SK-N-MC (cell line): ENCODE measurements at regions not wholly inside any gene's neighbourhood (a gene's known extent, or its start where the extent isn't known, plus 50 kb on each side); places are given as distances from the start of the nearest gene placed in this dataset.

Experiments
- EZH2 ChIP-seq: fragments of 200-600 bp; sonication (generic); IDR thresholded peaks from one replicate; pipeline ENCODE4 v1.6.1; 2017; ENCODE audit warnings: antibody characterized with exemption
- POLR2AphosphoS5 ChIP-seq: IDR thresholded peaks from 2 replicates; pipeline ENCODE4 v1.6.1; 2012; ENCODE audit warnings: mild to moderate bottlenecking, low read depth, low read length, borderline replicate concordance

DNA sequence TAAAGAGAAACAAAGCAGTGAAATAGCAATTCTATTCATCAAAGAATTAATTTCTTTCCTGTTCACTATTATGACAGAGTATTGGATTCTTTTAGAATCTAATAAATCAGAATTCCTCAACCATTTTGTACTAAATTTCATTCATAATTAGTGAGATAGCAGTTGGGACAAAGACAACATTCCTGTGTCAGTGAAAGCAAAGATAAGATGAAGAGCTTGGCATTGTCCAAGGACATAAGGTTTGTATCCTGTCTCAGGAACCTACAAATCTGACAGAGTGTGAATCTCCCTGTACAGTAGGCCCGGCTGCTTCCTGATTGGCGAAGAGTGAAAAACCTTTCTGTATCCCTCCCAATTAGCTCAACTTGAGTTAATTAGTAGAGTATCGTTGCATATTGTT is 349.1 kb downstream of the ISL1 start:
- no peak for TF ChIP-seq POLR2AphosphoS5
- no peak for TF ChIP-seq EZH2
